AG04449 (cell line): ENCODE measurements at regions not wholly inside any gene's neighbourhood (a gene's known extent, or its start where the extent isn't known, plus 50 kb on each side); places are given as distances from the start of the nearest gene placed in this dataset.

Source experiments
- CTCF ChIA-PET: fragments of 350-600 bp; formaldehyde crosslinking; extraction: SDS; loops from one replicate; lab custom pipeline; 2021; ENCODE audit warnings: antibody characterized with exemption; lab: Yijun Ruan, JAX
- POLR2A ChIA-PET: fragments of 400-600, 350-600 bp; formaldehyde crosslinking; extraction: SDS; loops from one replicate; lab custom pipeline; 2020; ENCODE audit warnings: antibody characterized with exemption, inconsistent platforms; lab: Yijun Ruan, JAX
- DNase-seq: peaks from one replicate; pipeline ENCODE4 v3.0.0-alpha.2; 2010; ENCODE audit warnings: low read depth, low spot score
- H3K4me3 ChIP-seq: 2 replicates; pipeline ENCODE4 v1.5.1; 2011; ENCODE audit warnings: low read depth, mild to moderate bottlenecking, control low read depth, low read length
- CTCF ChIP-seq: IDR thresholded peaks from one replicate; pipeline ENCODE4 v1.5.1; 2011; ENCODE audit warnings: mild to moderate bottlenecking, moderate library complexity, low read length, control low read depth, inconsistent platforms; ENCODE audit not compliant: insufficient read depth; ENCODE audit errors: missing control alignments

- DNase-seq, result no peak
- no peak overlapping the region for H3K4me3 ChIP-seq
- ChIA-PET POLR2A (no interaction called here), CTCF (interaction anchor here (1.3 to 3.2 kb wide), 2 partner anchors 58 to 122 kb away, joined by 3 to 18 read pairs; no protein-coding TSS in a partner anchor)
- TF ChIP-seq CTCF, result no peak
Measured at GRCh38 chr4:154928640-154929257, 147.7 kb downstream of the RBM46 start.

GRCh38 chr4:154936873-154937272 lies 155.8 kb downstream of the RBM46 start:
- no peak overlapping the region for H3K4me3 ChIP-seq
- TF ChIP-seq CTCF, result no peak
- no peak for DNase-seq
- POLR2A ChIA-PET, result no interaction called here
- CTCF ChIA-PET, result no interaction called here

GRCh38 chr4:154939851-154940250 lies 158.8 kb downstream of the RBM46 start:
- DNase-seq, result no peak
- no peak for TF ChIP-seq CTCF
- POLR2A ChIA-PET, result no interaction called here
- CTCF ChIA-PET, result no interaction called here
- no peak overlapping the region for H3K4me3 ChIP-seq

GRCh38 chr4:154942176-154942575 lies 161.1 kb downstream of the RBM46 start:
- ChIA-PET POLR2A (no interaction called here), CTCF (no interaction called here)
- no peak for DNase-seq
- H3K4me3 ChIP-seq, result no peak overlapping the region
- TF ChIP-seq CTCF, result no peak

- no peak for DNase-seq
- ChIA-PET POLR2A (no interaction called here), CTCF (no interaction called here)
- no peak overlapping the region for H3K4me3 ChIP-seq
- TF ChIP-seq CTCF, result no peak
Measured at GRCh38 chr4:154944996-154945395, 163.9 kb downstream of the RBM46 start.

- CTCF ChIA-PET, result no interaction called here
- no peak overlapping the region for H3K4me3 ChIP-seq
- POLR2A ChIA-PET, result no interaction called here
- no peak for TF ChIP-seq CTCF
- DNase-seq, result no peak
Measured at GRCh38 chr4:154946113-154946512, 165.0 kb downstream of the RBM46 start.
